Hematopoietic multipotent progenitor cell treated with erythropoietin and hydrocortisone succinate and interleukin-3 and kit ligand, for 15 days (in vitro differentiated cells): ENCODE measurements at regions not wholly inside any gene's neighbourhood (a gene's known extent, or its start where the extent isn't known, plus 50 kb on each side); places are given as distances from the start of the nearest gene placed in this dataset.
"Not testable (repeated sequence)": the region's sequence is repeated elsewhere in the genome, so short reads cannot be mapped to it uniquely, and the experiment has no call there.

Experiments used
- DNase-seq: peaks from one replicate; pipeline ENCODE4 v3.0.0-alpha.2; 2015; ENCODE audit warnings: low spot score

GRCh38 chr21:33121715-33122475 lies 52.0 kb downstream of the OLIG1 start:
- DNase-seq = peak; percentile 39

GRCh38 chr21:33122507-33122906 lies 52.6 kb downstream of the OLIG1 start:
- DNase-seq = no peak

GRCh38 chr21:33123374-33124123 lies 53.6 kb downstream of the OLIG1 start:
- DNase-seq = no peak

GRCh38 chr21:33124889-33125288 lies 54.9 kb downstream of the OLIG1 start:
- DNase-seq = no peak

GRCh38 chr21:33125680-33126375 lies 55.9 kb downstream of the OLIG1 start:
- no peak for DNase-seq

- DNase-seq = no peak
Measured at GRCh38 chr21:33126569-33126968, 56.6 kb downstream of the OLIG1 start.

GRCh38 chr21:33127154-33127867 lies 57.4 kb downstream of the OLIG1 start:
- peak; percentile 83 for DNase-seq

GRCh38 chr21:33127868-33128242 lies 57.9 kb downstream of the OLIG1 start:
- no peak for DNase-seq

- DNase-seq = no peak
Measured at GRCh38 chr21:33128538-33128937, 58.6 kb downstream of the OLIG1 start.

GRCh38 chr21:33132054-33132453 lies 62.1 kb downstream of the OLIG1 start:
- DNase-seq = no peak

- no peak for DNase-seq
Measured at GRCh38 chr21:33133892-33134291, 64.0 kb downstream of the OLIG1 start.

- DNase-seq = no peak
Measured at GRCh38 chr21:33135925-33136324, 66.0 kb downstream of the OLIG1 start.

- DNase-seq = peak; percentile 47
Measured at GRCh38 chr21:33136847-33137502, 67.0 kb downstream of the OLIG1 start.

GRCh38 chr21:33139084-33139483 lies 69.1 kb downstream of the OLIG1 start:
- no peak for DNase-seq

GRCh38 chr21:33140288-33140687 lies 70.3 kb downstream of the OLIG1 start:
- DNase-seq = no peak

GRCh38 chr21:33146467-33146866 lies 76.5 kb downstream of the OLIG1 start:
- DNase-seq = no peak

GRCh38 chr21:33149181-33149580 lies 79.2 kb downstream of the OLIG1 start:
- DNase-seq = no peak

- DNase-seq = not testable (repeated sequence)
Measured at GRCh38 chr21:33150968-33151367, 78.8 kb upstream of the IFNAR2 start.

GRCh38 chr21:33151941-33152731 lies 77.6 kb upstream of the IFNAR2 start:
- DNase-seq = no peak

- DNase-seq = no peak
Measured at GRCh38 chr21:33152732-33153130, 77.0 kb upstream of the IFNAR2 start.

GRCh38 chr21:33155005-33155404 lies 74.7 kb upstream of the IFNAR2 start:
- no peak for DNase-seq
